HCEC 1CT (cell line): ENCODE measurements at regions not wholly inside any gene's neighbourhood (a gene's known extent, or its start where the extent isn't known, plus 50 kb on each side); places are given as distances from the start of the nearest gene placed in this dataset.

Experiments
- DNase-seq: peaks from one replicate; pipeline ENCODE4 v3.0.0-alpha.2; 2017

DNA sequence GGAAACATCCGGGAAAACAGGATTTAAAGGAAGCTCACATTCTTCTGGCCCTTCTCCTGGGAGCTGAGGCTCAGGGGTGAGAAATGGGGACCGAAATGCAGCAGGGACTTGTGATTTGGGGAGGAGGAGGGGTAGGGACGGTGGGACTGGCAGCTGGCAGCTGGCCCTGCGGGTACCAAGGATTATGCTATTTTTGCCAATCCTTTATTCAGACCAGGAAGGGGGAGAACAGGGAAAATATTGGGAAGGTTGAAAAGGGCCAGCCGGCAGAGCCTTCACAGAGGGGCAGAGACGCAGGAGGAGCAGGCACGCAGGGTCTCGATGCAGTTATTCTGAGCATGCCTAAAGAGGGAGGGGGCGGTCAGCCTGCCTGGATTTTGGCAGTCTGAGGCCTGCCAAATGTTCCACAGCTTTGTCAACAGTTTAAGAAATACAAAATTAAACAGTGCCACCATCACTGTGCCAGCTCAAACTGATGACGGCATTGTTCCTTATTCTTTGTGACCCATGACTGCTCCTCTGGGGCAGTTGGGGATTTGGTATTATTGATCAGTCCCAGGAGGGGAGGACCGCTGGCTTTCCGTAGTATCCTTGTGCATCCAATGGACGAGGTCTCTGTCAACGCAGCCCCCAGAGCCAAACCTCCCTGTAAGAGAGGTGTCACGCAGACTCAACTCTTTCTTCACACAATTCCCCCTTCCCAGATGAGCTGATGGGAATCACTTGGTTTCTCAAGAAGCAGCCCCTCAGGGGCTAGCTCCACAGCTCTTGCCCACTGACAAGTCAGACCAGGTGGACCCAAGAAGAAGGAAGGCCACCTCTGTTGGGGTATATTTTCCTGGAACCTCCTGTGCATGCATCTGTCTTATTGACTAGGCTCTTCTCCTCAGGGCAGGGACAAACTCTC, 553.3 kb downstream of the BNC2 start:
- no peak for DNase-seq

DNA sequence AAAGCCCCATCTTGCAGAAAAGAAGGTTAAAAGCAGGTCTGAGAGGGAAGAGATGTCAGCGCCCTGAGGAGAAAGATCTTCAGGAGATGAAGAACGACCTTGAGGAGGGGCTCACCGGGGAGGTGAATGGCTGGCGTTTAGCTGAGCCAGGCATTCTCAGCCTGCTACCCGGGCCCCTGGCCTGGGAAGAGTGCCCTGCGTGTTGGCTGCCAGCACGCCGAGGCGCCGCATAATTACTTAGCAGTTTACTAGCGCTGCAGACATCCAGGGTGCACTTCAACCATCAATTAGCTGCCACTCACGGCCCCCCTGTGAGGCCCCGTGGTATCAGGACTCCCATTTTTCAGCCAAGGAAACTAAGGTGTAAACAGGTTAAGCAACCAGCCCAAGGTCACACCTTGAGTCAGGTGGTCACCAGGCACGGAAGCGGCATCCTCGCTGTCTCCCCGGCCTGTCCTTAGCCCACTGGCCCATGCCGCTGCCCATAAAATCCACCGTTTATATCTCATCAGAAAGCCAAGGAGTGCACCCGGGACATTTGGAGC, 551.9 kb downstream of the BNC2 start:
- DNase-seq, result no peak

DNA sequence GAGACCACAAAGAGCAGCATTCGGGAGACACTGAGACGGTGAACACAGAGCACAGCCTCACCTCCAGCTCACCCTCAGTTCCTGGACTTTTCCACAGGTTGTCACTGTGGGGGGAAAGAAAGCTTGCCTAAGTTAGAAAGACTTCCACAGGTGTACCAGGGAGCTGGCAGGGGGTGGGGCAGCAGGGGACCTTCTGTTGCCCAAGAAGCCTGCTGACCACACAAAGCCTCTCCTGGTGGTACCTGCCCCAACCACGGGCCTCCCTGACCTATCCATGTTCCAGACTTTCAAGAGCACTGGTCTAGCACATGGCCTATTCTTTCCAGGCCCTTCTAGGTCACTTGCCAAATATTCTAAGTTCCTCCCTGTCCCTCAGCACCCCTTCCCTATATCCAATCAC, 550.8 kb downstream of the BNC2 start:
- DNase-seq, result no peak

DNA sequence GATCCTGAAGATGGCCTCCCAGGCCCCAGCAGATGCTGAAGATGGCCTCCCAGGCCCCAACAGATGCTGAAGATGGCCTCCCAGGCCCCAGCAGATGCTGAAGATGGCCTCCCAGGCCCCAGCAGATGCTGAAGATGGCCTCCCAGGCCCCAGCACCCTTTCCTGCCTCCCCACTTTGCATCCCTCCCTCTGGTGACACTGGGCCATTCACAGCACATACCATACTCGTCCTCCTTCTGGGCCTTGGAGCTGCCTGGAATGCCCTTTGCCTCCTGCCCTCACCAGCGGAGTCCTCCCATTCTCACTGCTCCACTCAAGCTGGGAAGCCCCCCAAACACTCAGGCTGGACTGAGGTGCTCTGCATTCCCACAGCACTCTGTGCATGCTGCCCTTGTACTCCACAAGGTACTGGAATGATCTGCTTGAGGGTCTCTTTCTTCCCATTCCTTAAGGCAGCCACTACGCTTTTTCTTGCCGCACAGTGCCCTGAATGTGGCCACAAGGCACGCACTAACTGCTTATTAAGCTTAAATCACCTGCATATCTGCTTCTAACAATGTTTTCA, 550.0 kb downstream of the BNC2 start:
- DNase-seq, result no peak

DNA sequence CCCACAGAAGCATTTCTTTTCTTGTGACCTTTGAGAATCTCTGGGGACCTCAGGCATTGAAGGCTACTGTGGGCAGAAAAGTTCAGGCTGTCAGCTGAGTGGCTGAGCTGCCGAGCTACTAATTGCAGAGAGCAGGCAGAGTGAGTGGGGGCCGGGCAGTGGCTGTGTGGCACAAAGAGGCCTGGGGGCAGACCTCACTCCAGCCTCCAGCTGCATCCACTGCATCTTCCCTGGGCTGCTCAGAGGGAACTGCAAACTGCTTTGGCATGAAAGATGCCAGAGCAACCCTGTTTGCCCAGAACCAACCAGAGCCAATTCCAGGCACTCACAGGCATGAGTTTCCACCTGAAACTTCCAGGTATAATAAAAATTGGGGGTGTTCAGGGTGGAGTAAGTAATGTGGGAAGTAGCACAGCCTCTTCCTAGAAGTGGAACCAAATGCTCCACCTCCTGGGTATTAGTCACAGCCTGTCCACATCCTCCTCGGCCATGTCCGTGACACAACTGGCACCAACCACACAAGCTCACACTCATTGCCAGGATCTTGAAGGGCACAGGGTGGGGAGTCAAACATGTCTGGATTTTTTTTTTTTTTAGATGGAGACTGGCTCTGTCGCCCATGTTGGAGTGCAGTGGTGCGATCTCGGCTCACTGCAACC, 548.9 kb downstream of the BNC2 start:
- DNase-seq, result peak; percentile 69

DNA sequence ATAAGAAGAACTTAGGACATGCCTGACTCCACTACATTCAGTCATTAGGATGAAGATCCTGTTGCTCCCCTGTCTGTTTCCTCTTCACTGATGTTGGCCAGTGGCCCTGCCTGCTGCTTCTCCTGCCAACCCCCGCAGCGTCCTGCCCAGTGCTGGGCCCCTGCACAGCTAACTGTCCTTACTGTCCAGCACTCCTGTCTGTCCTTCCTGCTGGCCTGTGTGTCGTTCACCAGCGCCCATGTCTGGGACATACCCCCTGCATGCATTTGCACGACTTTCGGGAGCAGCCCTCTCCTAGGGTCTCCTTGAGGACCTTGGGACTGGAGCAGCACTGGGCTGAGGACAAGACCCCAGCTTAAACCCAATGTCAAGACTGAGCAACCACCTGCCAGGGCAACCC, 547.6 kb downstream of the BNC2 start:
- DNase-seq, result no peak

DNA sequence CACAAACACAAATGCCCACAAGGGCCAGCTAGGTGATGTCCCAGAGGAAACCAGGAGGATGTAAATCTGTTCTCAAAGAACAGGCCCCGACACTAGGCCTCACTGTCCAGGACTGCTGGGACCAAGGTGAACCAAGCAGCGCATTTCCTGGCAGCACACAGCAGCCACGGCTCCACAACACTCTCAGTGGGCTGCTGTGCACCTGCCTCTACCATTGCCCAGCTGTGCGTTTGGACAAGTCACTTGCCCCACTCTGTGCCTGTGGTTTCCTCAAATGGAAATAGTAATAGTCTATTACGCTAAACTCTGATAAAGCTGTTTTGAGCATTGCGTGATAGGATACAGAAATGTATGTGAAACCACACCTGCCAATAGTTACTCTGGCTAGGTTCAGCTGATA, 544.5 kb downstream of the BNC2 start:
- no peak for DNase-seq

DNA sequence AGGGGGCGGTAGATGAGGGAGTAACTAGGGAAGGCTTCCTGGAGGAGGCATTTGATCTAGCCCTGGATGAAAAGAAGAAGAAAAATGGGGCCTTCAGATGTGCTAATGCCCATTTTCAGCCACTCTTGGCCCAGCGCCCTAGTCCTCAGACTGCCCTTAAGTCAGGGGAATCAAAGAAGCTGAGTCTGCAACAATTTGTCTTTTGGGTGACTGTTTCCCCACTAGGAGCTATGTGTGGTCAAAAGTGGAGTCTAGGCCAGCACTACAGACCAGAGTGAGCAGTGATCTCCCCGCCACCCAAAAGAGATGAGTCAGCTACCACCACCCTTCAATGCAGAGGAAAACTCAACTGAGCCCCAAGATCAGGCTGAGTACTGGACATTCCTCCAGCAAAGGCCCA, 542.1 kb downstream of the BNC2 start:
- DNase-seq, result no peak

DNA sequence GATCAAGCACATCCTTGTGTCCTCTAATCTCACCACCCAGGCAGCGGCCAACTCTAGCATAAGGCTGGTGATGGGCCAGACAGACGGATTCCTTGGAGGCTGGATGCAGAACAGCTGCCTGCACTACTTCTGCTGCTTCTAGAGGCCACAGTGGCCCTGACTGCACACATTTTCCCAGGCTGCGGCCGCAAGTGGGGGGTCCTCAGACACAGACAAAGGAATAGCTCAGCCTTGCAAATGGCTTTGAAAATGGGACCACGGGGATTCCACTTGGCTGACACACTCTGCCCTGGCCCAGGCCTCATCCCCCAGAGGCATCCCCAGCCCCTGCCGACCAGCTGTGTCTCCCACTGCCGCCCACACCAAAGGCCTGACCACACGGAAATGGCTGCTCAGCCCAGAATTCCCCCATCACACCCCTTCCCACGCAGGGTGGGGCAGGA, 540.8 kb downstream of the BNC2 start:
- no peak for DNase-seq

DNA sequence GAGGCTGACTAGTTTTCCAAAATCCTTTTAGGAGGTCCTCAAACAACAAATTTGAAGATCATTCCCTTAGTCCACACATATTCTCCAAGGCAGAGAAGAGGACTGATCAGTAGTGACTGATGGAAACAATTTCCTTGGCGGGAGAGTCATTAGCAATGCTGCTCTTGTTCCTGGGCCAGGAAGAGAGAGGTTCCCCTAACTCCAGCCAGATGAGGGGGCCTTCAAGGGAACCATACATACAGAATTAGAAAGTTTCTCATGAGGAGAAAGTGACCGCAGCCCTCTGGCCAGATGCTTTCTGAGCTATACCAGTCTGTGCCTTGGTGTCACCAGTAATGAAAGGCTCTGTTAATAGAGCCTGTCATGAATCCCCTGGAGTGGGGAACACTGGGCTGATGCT, 539.4 kb downstream of the BNC2 start:
- DNase-seq, result no peak

DNA sequence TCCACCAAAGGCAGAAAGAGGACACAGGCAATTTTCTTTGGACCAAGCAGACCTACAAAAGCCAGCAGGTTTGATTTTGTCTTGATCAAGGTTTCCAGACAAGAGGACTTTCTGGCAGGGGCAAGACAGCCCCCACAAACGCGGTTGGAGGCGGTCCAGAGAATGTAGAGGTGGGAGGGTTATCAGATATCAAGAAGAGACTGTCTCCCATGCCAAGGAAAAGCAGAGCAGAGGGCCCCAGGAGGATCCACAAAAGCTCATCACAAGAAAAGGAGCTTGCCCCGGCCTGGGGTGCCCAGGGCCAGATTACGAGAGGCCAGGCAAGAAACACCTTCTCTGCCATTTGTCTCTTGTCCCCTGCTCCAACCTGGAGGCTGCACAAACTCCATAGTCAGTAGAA, 538.9 kb downstream of the BNC2 start:
- no peak for DNase-seq

DNA sequence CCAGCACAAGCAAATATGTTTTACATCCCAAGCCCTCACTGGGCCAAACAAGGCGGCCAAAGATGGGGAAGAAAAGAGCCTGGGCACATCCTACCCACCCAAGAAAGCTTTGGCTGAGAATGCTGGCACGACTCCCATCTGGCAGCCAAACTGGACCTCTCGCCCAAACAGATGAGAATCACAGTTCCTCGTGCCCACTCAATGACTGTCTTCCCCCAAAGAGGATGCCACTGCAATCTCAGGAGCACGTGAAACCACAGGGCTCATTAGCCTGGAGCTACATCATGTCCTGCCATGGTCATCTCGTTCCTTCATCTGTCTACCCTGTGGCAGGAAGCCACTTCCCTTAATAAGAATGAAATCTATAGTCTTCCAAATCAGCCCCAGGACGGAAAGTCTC, 536.8 kb downstream of the BNC2 start:
- no peak for DNase-seq

DNA sequence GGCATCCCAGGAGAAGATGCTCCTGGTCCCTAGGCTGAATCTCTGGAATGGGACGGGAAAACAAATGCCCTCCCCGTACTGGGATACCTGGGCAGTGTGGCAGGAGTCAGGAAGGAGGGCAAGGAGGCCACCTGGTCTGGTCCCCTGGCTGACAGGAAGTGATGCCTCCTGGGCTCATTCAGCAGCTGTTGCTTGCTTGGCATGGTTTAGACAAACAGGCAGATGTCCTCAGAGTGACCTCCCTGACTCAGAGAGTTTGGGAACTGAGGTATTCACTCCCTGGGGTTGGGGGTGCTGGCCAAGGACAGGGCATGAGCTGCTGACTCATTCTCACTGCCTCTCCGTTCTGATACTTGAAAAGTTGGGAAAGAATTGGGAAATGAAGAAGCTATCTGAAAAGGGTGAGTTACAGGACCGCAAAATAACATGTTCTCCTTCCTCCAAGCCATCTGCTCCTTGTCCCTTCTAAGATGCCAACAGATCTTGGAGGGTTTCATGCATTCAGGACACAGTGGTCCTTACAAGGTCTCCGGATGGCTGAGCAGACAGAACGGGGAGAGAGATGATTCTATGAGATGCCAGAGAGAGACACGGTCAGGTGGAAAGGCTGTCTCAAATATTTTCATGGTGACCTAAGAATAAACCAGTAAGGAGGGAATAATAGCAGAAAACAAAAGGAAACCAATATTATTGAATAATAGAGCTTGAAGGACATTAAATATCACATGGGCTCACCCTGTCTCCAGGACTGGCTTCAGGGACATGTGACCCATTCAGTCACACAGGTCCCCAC, 534.5 kb downstream of the BNC2 start:
- DNase-seq, result peak; percentile 99

DNA sequence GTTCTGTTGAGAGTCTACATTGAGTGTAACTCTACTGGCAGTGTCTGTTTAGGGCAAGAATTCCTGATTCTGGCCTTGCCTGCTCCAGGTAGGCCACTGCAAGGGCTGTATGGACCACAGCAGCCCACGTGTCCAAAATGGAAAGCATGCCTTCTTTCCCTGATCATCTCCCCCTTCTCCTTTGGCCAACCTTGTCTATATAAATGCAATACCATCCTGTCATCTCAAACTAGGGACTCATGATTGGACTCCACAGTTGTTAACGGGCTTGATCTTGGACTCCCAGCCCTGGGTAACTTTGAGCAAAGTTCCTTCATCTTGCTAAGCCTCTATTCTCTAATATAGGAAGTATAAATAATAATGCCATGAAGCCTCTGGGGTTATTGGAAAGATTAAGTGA, 533.6 kb downstream of the BNC2 start:
- DNase-seq, result no peak

DNA sequence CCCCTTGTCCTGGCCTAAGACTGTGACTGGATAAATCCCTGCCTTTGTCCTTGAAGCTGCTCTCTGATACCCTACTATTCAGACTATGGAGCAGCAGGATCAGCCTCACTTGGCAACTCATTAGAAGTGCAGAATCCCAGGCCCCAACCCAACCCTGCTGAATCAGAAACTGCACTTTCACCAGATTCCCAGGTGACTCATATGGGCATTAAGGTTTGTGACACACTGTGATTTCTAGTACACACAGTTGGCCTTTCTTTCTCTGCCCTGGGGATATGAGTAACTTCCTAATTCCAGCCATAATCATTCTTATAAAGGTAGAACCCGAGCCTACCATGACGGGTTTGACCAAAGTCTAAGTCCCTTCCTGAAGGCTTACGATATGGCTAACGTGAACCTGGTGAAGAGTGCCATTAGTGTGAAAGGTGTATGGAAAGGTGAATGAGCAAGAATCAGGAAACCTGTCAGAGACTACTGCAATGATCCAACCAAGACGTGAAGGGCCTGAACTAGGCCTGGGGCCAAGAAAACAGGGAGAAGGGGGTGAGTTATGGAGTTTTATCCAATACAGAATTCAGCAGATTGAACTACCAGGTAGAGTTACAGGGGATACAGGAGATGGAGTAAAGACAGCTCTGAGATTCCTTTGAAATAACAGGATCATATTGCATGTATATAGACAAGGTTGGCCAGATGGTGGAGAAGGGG, 533.0 kb downstream of the BNC2 start:
- peak; percentile 95 for DNase-seq

DNA sequence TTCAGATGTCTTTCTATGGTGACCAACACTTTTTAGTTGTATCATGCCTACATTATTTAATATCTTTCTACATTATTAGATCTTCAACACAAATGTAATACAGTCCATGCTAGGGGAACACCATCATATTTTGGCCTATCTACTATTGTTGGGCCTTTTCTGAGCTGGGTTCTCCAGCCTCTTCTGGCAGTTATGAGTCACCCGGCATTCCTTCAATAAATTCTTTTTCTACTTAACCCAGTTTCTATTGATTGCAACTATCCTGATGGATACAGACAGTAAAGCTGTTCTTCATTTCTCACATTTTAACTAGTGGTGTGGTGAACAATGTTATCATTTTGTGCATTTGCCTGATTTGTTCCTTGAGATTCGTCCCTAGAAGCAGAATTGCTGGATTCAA, 529.3 kb downstream of the BNC2 start:
- DNase-seq, result peak; percentile 45

DNA sequence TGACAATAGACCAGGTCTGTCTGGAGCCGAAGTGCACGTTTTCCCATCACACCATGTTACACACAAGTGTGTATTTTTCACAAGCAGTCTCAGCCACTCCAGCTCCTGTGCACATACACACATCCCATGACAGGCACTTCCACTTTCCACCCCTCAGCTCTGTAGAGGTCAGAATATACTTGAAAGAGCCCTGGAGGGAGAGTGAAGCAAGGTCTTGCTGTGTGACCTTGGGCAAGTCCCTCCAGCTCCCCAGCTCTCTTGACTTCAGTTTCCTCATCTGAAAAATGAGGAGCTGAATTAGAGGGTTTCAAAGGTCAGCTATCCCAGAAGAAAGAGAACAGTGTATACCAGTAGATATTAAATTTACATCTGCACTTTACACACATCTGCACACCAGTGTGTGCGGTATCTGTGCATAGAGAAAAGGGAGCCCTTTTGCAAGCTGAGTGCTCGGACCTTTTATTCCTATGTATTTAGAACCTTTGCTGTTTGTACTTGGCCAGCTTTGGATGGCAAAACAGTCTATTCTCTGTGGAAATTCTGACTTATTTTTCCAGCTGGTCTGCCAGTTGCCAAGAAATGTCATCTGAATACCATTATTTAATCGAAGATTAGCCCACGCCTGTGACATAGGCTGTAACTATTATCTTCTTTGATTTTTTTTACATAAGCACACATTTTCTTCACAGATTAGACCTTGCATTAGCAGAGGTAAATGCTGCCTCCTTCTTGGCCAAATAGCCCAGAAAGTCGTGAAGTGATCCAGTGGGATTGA, 528.0 kb downstream of the BNC2 start:
- DNase-seq, result no peak

DNA sequence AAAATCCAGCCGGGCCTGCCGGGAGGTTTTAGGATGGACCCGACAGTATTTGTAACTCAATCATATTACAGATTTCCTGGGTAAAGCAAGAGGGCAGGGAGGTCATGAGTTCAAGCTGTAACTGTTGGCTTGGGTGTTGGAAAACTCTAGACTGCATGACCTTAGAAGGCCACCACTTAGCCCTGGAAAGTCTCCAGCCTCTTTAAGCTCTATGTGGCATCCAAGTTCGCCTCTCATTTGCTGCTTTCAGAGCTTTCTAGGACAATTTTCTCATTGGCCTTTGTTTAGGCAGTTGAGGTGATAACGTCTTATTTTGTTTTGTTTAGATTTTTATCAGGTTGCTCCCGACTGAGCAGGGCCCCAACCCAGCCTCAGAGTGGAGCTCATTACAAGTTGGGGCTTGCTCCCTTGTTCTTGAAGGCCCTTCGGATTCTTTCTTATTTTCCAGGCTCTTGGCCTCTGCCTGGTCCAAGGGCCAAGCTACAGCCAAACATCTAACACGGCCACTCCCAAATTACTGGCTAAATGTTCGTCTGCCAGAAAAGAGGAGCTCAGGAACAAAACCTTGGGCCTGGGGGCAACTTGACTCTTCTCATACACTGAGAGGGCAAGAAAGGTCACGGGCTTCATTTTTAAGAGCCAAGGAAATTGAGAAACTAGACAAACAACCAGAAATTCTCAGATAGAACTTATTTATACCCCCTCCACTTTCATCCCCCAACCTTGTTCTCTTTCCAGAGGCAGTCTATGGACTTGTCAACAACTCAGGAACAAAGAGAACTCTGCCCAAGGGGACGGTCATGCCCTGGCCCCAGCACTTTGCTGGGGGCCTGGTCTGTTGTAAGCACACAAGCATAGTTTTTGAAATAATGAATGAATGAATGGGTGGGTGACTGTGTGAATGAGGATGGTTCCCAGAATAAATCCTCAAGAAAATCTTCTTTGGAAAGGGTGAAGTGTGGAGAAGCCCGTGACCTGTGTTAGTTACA, 526.9 kb downstream of the BNC2 start:
- DNase-seq, result no peak

DNA sequence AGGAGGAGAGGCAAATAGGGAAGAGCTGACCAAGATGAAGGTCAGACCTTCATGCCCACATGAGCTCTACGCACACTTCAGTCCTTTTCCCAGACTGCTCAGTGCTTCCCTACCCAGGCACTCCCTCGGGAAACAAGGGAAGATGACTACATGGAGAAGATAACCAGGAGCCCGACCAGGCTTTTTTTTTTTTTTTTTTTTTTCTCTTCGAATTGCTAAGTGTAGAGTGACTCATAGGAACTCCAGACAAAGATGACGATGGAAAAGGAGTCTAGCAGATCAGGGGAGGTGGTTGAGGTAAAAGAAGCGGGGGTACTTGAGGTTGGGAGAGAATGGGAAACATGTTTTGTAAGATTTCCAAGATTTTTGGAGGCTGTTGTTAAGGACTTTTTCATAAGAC, 526.1 kb downstream of the BNC2 start:
- peak; percentile 72 for DNase-seq

DNA sequence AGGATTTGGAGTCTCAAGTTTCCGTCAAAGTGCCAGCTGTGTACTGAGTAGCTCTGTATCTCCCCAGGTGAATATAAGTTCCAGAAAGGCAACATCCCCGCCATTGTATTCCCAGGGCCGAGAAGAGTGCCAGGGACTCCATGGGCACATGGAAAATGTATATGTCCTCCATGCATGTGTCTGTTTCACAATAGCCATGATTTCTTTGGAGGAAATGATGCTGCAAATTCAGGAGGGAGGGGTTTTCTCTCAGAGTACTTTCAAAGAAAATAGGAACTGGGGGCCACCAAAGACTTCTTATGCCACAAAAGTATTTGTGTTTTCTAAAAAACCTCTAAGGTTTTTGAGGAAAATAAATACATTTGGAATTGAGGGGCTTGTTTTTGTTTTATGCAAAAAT, 524.6 kb downstream of the BNC2 start:
- DNase-seq, result no peak
